ENCODE measurements at regions not wholly inside any gene's neighbourhood (a gene's known extent, or its start where the extent isn't known, plus 50 kb on each side); places are given as distances from the start of the nearest gene placed in this dataset.
"Not testable (repeated sequence)": the region's sequence is repeated elsewhere in the genome, so short reads cannot be mapped to it uniquely, and the experiment has no call there.

DNA sequence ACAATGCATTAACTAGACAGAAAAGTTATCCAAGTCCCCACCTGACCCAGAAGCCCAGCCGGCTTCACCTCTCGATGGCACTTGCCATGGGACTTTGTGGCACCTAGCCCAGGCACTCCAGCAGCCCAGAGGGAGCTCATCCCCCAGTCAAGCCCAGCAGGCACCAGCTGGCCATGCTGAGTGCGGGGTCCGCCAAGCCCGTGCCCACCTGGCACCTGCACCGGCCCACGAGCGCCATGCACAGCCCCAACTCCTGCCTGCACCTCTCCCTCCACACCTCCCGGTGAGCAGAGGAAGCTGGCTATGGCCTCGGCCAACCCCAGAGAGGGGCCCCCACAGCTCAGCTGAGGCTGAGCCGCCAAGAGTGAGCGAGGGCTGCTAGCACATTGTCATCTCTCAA, 1759.1 kb downstream of the OLFM4 start:
- Mint-ChIP-seq H3K36me3 (ENCODE audit: low read depth, unreplicated experiment) (no peaks in the 10 kb centered on the region), H3K27me3 (ENCODE audit: unreplicated experiment) (no peaks in the 10 kb centered on the region), H3K4me1 (ENCODE audit: unreplicated experiment) (peaks cover 13% of the 10 kb centered on the region), H3K27ac (ENCODE audit: unreplicated experiment) (no peak overlapping the region), H3K4me3 (ENCODE audit: unreplicated experiment) (no peak overlapping the region), H3K9me3 (ENCODE audit: unreplicated experiment) (no peaks in the 10 kb centered on the region)
- DNase-seq (ENCODE audit: low spot score): no peak
- TF ChIP-seq, protein P1, sequence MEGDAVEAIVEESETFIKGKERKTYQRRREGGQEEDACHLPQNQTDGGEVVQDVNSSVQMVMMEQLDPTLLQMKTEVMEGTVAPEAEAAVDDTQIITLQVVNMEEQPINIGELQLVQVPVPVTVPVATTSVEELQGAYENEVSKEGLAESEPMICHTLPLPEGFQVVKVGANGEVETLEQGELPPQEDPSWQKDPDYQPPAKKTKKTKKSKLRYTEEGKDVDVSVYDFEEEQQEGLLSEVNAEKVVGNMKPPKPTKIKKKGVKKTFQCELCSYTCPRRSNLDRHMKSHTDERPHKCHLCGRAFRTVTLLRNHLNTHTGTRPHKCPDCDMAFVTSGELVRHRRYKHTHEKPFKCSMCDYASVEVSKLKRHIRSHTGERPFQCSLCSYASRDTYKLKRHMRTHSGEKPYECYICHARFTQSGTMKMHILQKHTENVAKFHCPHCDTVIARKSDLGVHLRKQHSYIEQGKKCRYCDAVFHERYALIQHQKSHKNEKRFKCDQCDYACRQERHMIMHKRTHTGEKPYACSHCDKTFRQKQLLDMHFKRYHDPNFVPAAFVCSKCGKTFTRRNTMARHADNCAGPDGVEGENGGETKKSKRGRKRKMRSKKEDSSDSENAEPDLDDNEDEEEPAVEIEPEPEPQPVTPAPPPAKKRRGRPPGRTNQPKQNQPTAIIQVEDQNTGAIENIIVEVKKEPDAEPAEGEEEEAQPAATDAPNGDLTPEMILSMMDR (IDR thresholded peaks at IDR 0.05; ENCODE audit: unreplicated experiment): no peak

DNA sequence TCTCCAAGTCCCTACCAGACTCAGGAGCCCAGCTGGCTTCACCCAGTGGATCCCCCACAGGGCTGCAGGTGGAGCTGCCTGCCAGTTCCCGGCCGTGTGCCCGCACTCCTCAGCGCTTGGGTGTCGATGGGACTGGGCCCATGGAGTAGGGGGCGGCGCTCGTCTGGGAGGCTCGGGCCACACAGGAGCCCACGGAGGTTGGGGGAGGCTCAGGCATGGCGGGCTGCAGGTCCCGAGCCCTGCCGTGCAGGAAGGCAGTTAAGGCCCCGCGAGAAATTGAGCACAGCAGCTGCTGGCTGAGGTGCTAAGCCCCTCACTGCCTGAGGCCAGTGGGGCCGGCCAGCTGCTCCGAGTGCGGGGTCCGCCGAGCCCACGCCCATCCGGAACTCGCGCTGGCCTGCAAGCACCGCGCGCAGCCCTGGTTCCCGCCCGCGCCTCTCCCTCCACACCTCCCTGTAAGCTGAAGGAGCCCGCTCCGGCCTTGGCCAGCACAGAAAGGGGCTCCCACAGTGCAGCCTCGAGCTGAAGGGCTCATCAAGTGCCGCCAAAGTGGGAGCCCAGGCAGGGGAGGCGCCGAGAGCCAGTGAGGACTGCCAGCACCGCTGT, 1771.1 kb downstream of the OLFM4 start:
- Mint-ChIP-seq H3K27me3 (ENCODE audit: unreplicated experiment) (peaks cover 1% of the 10 kb centered on the region), H3K27ac (ENCODE audit: unreplicated experiment) (no peak overlapping the region), H3K9me3 (ENCODE audit: unreplicated experiment) (no peaks in the 10 kb centered on the region), H3K4me3 (ENCODE audit: unreplicated experiment) (no peak overlapping the region), H3K36me3 (ENCODE audit: low read depth, unreplicated experiment) (no peaks in the 10 kb centered on the region), H3K4me1 (ENCODE audit: unreplicated experiment) (no peaks in the 10 kb centered on the region)
- TF ChIP-seq, protein P1 (IDR thresholded peaks at IDR 0.05; ENCODE audit: unreplicated experiment): no peak
- DNase-seq (ENCODE audit: low spot score): no peak

GRCh38 chr13:54802226-54802625, 1773.6 kb downstream of the OLFM4 start:
- TF ChIP-seq, protein P1 (IDR thresholded peaks at IDR 0.05; ENCODE audit: unreplicated experiment): no peak
- DNase-seq (ENCODE audit: low spot score): no peak
- H3K4me3 Mint-ChIP-seq (ENCODE audit: unreplicated experiment): no peak overlapping the region
- peaks cover 1% of the 10 kb centered on the region for H3K27me3 Mint-ChIP-seq (ENCODE audit: unreplicated experiment)
- H3K36me3 Mint-ChIP-seq (ENCODE audit: low read depth, unreplicated experiment): no peaks in the 10 kb centered on the region
- H3K27ac Mint-ChIP-seq (ENCODE audit: unreplicated experiment): no peak overlapping the region
- no peaks in the 10 kb centered on the region for H3K9me3 Mint-ChIP-seq (ENCODE audit: unreplicated experiment)
- H3K4me1 Mint-ChIP-seq (ENCODE audit: unreplicated experiment): no peaks in the 10 kb centered on the region

DNA sequence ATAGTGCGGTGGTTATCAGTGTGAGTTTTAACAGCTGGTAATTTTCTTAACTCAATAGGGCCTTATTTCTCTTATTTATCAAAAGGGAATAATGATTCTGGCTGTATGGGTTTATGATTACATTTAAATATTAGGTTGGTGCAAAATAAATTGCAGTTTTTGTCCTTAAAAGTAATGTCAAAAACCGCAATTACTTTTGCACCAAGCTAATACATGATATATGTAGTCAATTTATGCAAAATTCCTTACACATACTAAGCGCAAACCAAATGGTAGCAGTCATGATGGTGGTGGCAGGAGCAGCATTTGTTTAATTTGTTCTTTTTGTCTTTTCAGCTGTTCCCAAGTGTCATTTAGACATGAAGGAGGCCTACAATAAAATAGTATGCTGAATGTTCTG, 1777.1 kb downstream of the OLFM4 start:
- H3K4me1 Mint-ChIP-seq (ENCODE audit: unreplicated experiment): no peaks in the 10 kb centered on the region
- TF ChIP-seq, protein P1 (IDR thresholded peaks at IDR 0.05; ENCODE audit: unreplicated experiment): no peak
- H3K27me3 Mint-ChIP-seq (ENCODE audit: unreplicated experiment): no peaks in the 10 kb centered on the region
- no peaks in the 10 kb centered on the region for H3K36me3 Mint-ChIP-seq (ENCODE audit: low read depth, unreplicated experiment)
- no peak for DNase-seq (ENCODE audit: low spot score)
- H3K4me3 Mint-ChIP-seq (ENCODE audit: unreplicated experiment): no peak overlapping the region
- no peaks in the 10 kb centered on the region for H3K9me3 Mint-ChIP-seq (ENCODE audit: unreplicated experiment)
- no peak overlapping the region for H3K27ac Mint-ChIP-seq (ENCODE audit: unreplicated experiment)

DNA sequence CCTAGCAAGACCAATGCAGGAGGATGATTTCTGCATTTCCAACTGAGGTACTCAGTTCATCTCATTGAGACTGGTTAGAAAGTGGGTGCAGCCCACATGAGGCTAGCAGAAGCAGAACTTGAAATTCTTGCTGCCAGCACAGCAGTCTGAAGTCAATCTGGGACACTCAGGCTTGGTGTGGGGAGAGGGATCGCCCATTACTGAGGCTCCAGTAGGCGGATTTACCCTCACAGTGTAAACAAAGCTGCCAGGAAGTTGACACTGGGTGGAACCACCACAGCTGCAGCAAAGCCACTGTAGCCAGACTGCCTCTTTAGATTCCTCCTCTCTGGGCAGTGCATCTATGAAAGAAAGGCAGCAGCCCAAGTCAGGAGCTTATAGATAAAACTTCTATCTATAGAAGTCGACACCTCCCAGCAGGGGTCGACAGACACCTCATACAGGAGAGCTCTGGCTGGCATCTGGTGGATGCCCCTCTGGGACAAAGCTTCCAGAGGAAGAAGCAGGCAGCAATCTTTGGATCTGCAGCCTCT, 1793.4 kb downstream of the OLFM4 start:
- DNase-seq (ENCODE audit: low spot score); H3K4me3 Mint-ChIP-seq (ENCODE audit: unreplicated experiment); H3K36me3 Mint-ChIP-seq (ENCODE audit: low read depth, unreplicated experiment); H3K27ac Mint-ChIP-seq (ENCODE audit: unreplicated experiment); H3K9me3 Mint-ChIP-seq (ENCODE audit: unreplicated experiment); H3K4me1 Mint-ChIP-seq (ENCODE audit: unreplicated experiment); H3K27me3 Mint-ChIP-seq (ENCODE audit: unreplicated experiment): not testable (repeated sequence)

DNA sequence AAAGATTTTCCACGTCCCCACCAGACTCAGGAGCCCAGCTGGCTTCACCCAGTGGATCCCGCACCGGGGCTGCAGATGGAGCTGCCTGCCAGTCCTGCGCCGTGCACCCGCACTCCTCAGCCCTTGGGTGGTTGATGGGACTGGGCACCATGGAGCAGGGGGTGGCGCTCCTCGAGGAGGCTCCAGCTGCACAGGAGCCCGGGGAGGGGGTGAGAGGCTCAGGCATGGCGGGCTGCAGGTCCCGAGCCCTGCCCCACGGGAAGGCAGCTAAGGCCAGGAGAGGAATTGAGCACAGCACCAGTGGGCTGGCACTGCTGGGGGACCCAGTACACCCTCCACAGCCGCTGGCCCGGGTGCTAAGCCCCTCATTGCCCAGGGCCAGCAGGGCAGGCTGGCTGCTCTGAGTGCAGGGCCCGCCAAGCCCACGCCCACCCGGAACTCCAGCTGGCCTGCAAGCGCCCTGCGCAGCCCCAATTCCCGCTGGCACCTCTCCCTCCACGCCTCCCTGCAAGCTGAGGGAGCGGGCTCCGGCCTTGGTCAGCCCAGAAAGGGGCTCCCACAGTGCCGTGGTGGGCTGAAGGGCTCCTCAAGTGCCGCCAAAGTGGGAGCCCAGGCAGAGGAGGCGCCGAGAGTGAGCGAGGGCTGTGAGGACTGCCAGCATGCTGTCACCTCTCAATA, 1800.9 kb downstream of the OLFM4 start:
- H3K4me1 Mint-ChIP-seq (ENCODE audit: unreplicated experiment); H3K4me3 Mint-ChIP-seq (ENCODE audit: unreplicated experiment); H3K9me3 Mint-ChIP-seq (ENCODE audit: unreplicated experiment); H3K27me3 Mint-ChIP-seq (ENCODE audit: unreplicated experiment); H3K36me3 Mint-ChIP-seq (ENCODE audit: low read depth, unreplicated experiment); H3K27ac Mint-ChIP-seq (ENCODE audit: unreplicated experiment); DNase-seq (ENCODE audit: low spot score): not testable (repeated sequence)
